ENCODE measurements at regions not wholly inside any gene's neighbourhood (a gene's known extent, or its start where the extent isn't known, plus 50 kb on each side); places are given as distances from the start of the nearest gene placed in this dataset.

DNA sequence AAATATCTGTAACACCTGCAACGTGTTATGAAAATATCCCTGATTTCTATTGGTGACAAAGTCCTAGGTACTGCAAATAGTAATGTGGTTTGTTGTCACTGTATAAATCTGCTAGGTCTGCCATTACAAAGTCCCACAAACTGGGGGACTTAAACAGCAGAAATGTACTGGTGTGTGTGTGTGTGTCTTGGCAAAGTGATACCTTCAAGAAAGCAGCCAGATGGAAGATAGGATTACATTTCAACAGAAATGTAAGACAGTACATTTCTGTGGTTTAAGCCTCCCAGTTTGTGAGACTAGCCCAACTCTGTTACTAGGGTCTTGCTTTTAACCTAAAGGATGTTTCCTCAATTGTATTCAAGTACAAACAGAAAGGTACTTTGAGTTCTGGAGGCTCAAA is 531.7 kb downstream of the NPIPA7 start (continued):
- TF ChIP-seq CTBP2 (IDR thresholded peaks at IDR 0.05; ENCODE audit: borderline replicate concordance, insufficient read depth, insufficient read length, low read length), result no peak
- TF ChIP-seq RAD21 (IDR thresholded peaks at IDR 0.05 in 1 of 2, conservative IDR thresholded peaks at IDR 0.05 in 1 of 2; ENCODE audit: low read depth in 2 of 2, low read length in 2 of 2), result no peak
- no peak for TF ChIP-seq KDM1A (IDR thresholded peaks at IDR 0.05; ENCODE audit: borderline replicate concordance, low read length)
- no peak for TF ChIP-seq JUND (IDR thresholded peaks at IDR 0.05; ENCODE audit: low read length)
- TF ChIP-seq, protein P1, sequence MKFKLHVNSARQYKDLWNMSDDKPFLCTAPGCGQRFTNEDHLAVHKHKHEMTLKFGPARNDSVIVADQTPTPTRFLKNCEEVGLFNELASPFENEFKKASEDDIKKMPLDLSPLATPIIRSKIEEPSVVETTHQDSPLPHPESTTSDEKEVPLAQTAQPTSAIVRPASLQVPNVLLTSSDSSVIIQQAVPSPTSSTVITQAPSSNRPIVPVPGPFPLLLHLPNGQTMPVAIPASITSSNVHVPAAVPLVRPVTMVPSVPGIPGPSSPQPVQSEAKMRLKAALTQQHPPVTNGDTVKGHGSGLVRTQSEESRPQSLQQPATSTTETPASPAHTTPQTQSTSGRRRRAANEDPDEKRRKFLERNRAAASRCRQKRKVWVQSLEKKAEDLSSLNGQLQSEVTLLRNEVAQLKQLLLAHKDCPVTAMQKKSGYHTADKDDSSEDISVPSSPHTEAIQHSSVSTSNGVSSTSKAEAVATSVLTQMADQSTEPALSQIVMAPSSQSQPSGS (IDR thresholded peaks at IDR 0.05; ENCODE audit: low read length), result no peak

Measured in H1 (cell line).